H1 (cell line): ENCODE measurements at regions not wholly inside any gene's neighbourhood (a gene's known extent, or its start where the extent isn't known, plus 50 kb on each side); places are given as distances from the start of the nearest gene placed in this dataset.

ENCODE experiments used
- CTCF ChIA-PET: fragments of 300-600 bp; sonication (Branson Sonifier 250); formaldehyde crosslinking; loops from one replicate; lab custom pipeline; 2021; ENCODE audit not compliant: partially characterized antibody; lab: Charles Lee
- POLR2A ChIA-PET: fragments of 300-600 bp; sonication (Branson Sonifier 250); formaldehyde crosslinking; loops from one replicate; lab custom pipeline; 2021; ENCODE audit warnings: inconsistent platforms; ENCODE audit not compliant: partially characterized antibody; lab: Charles Lee
- DNase-seq, 2 experiments: peaks; one replicate each; pipeline versions ENCODE4 v3.0.0 to v3.0.0-alpha.2; 2010 to 2022; ENCODE audit warnings: low spot score in 2 of 2, low read depth in 1 of 2, mixed read lengths in 1 of 2
- FAIRE-seq: peaks from 2 replicates; lab custom pipeline; 2011; peaks lifted over from hg19 to GRCh38; lab: Jason Lieb, UNC
- H2AFZ ChIP-seq: 2 replicates; pipeline ENCODE4 v1.8.1; 2012; ENCODE audit warnings: low read length, inconsistent platforms
- H2AK5ac ChIP-seq: 2 replicates; pipeline ENCODE4 v1.6.1; 2013; ENCODE audit warnings: low read depth, low read length
- H2BK120ac ChIP-seq: replicated peaks from 2 replicates; pipeline ENCODE3; 2013; ENCODE audit warnings: low read depth, low read length, inconsistent platforms
- H2BK12ac ChIP-seq: 2 replicates; pipeline ENCODE4 v1.6.1; 2013; ENCODE audit warnings: low read depth, low read length
- H2BK15ac ChIP-seq: 2 replicates; pipeline ENCODE4 v1.6.1; 2013; ENCODE audit warnings: low read length
- H2BK20ac ChIP-seq: 2 replicates; pipeline ENCODE4 v1.6.1; 2013; ENCODE audit warnings: low read length
- H2BK5ac ChIP-seq: 2 replicates; pipeline ENCODE4 v1.6.1; 2013; ENCODE audit warnings: low read depth, low read length
- H3K14ac ChIP-seq: 2 replicates; pipeline ENCODE4 v1.6.1; 2013; ENCODE audit warnings: inconsistent platforms; ENCODE audit not compliant: insufficient read length
- H3K18ac ChIP-seq: 2 replicates; pipeline ENCODE4 v1.6.1; 2013; ENCODE audit warnings: low read length; ENCODE audit errors: extremely low read depth
- H3K23ac ChIP-seq: 2 replicates; pipeline ENCODE4 v1.6.1; 2013; ENCODE audit warnings: inconsistent platforms; ENCODE audit not compliant: insufficient read length
- H3K23me2 ChIP-seq: 2 replicates; pipeline ENCODE4 v1.6.1; 2013; ENCODE audit warnings: low read depth, low read length
- H3K27ac ChIP-seq: 2 replicates; pipeline ENCODE4 v1.6.1; 2011; ENCODE audit warnings: low read depth, low read length, inconsistent platforms
- H3K27me3 ChIP-seq, 4 experiments: replicated peaks in 1 of 4; 1 replicate in 1 of 4; 2 replicates in 3 of 4; pipeline versions ENCODE4 v1.6.1 to v1.8.1; 2011 to 2013; ENCODE audit warnings: low read length in 3 of 4, mild to moderate bottlenecking in 3 of 4, inconsistent platforms in 2 of 4, mixed read lengths in 2 of 4, moderate library complexity in 1 of 4; ENCODE audit not compliant: control insufficient read depth in 3 of 4, insufficient read depth in 3 of 4; ENCODE audit errors: extremely low read depth in 1 of 4
- H3K36me3 ChIP-seq, 4 experiments: 2 replicates each; pipeline versions ENCODE4 v1.6.1 to v1.8.1; 2011 to 2013; ENCODE audit warnings: mild to moderate bottlenecking in 4 of 4, low read length in 3 of 4, moderate library complexity in 2 of 4, control low read depth in 1 of 4, inconsistent platforms in 1 of 4; ENCODE audit not compliant: insufficient read depth in 4 of 4, control insufficient read depth in 2 of 4
- H3K4ac ChIP-seq: replicated peaks from 2 replicates; pipeline ENCODE3; 2013; ENCODE audit warnings: low read length, low read depth, mixed read lengths, inconsistent platforms; ENCODE audit not compliant: insufficient read length
- H3K4me1 ChIP-seq, 4 experiments: replicated peaks in 1 of 4; 1 replicate in 1 of 4; 2 replicates in 3 of 4; pipeline versions ENCODE4 v1.6.1 to v1.8.1; 2011 to 2013; ENCODE audit warnings: low read length in 3 of 4, inconsistent platforms in 2 of 4, mixed read lengths in 1 of 4; ENCODE audit not compliant: insufficient read depth in 4 of 4, control insufficient read depth in 3 of 4
- H3K4me2 ChIP-seq, 2 experiments: 2 replicates each; pipeline versions ENCODE4 v1.6.1 to v1.8.1; 2011 to 2013; ENCODE audit warnings: low read depth in 2 of 2, low read length in 2 of 2, control low read depth in 1 of 2, inconsistent platforms in 1 of 2, mild to moderate bottlenecking in 1 of 2; ENCODE audit not compliant: insufficient read depth in 1 of 2
- H3K4me3 ChIP-seq, 4 experiments: fragments of 200-600, 300-600 bp in 1 of 4; sonication (generic), shearing (Covaris generic), sonication (Bioruptor Twin) in 1 of 4; 2 replicates each; pipeline versions ENCODE4 v1.5.1 to v1.8.1; 2011 to 2016; ENCODE audit warnings: low read length in 4 of 4, low read depth in 3 of 4, control low read depth in 2 of 4, inconsistent platforms in 2 of 4, mild to moderate bottlenecking in 2 of 4, mixed read lengths in 1 of 4, moderate library complexity in 1 of 4; ENCODE audit not compliant: insufficient read depth in 2 of 4; ENCODE audit errors: extremely low read depth in 1 of 4
- H3K56ac ChIP-seq: replicated peaks from 2 replicates; pipeline ENCODE3; 2013; ENCODE audit warnings: low read depth, mild to moderate bottlenecking, mixed read lengths, low read length, inconsistent platforms; ENCODE audit not compliant: insufficient read length
- H3K79me1 ChIP-seq: 2 replicates; pipeline ENCODE4 v1.6.1; 2013; ENCODE audit warnings: low read depth, low read length, control low read depth
- H3K79me2 ChIP-seq, 2 experiments: 2 replicates each; pipeline versions ENCODE4 v1.6.1 to v1.8.1; 2012 to 2013; ENCODE audit warnings: low read length in 2 of 2, mild to moderate bottlenecking in 2 of 2, inconsistent platforms in 1 of 2; ENCODE audit not compliant: insufficient read depth in 2 of 2, control insufficient read depth in 1 of 2
- H3K9ac ChIP-seq, 4 experiments: replicated peaks in 1 of 4; 1 replicate in 1 of 4; 2 replicates in 3 of 4; pipeline versions ENCODE4 v1.6.1 to v1.8.1; 2011 to 2013; ENCODE audit warnings: low read depth in 3 of 4, low read length in 3 of 4, control low read depth in 2 of 4, mild to moderate bottlenecking in 2 of 4, moderate library complexity in 2 of 4, inconsistent platforms in 1 of 4; ENCODE audit errors: extremely low read depth in 1 of 4
- H3K9me3 ChIP-seq, 2 experiments: 2 replicates each; pipeline versions ENCODE4 v1.6.1 to v1.8.1; 2012 to 2013; ENCODE audit warnings: mild to moderate bottlenecking in 2 of 2, moderate library complexity in 2 of 2, control low read depth in 1 of 2, inconsistent platforms in 1 of 2, low read depth in 1 of 2, low read length in 1 of 2, mixed read lengths in 1 of 2; ENCODE audit not compliant: insufficient read depth in 2 of 2
- H4K20me1 ChIP-seq, 2 experiments: replicated peaks in 1 of 2; 2 replicates each; pipeline versions ENCODE3 to v1.8.1; 2011 to 2013; ENCODE audit warnings: inconsistent platforms in 2 of 2, low read length in 2 of 2, mild to moderate bottlenecking in 1 of 2; ENCODE audit not compliant: insufficient read depth in 2 of 2, control insufficient read depth in 1 of 2
- H4K5ac ChIP-seq: 2 replicates; pipeline ENCODE4 v1.6.1; 2013; ENCODE audit warnings: low read length, low read depth, mixed read lengths, inconsistent platforms; ENCODE audit not compliant: insufficient read length
- H4K8ac ChIP-seq: 2 replicates; pipeline ENCODE4 v1.8.0; 2013; ENCODE audit warnings: mild to moderate bottlenecking, moderate library complexity, low read length, inconsistent platforms; ENCODE audit not compliant: insufficient read depth; ENCODE audit errors: extremely low read depth
- H4K91ac ChIP-seq: replicated peaks from 2 replicates; pipeline ENCODE3; 2013; ENCODE audit warnings: low read length, mixed read lengths, inconsistent platforms; ENCODE audit not compliant: insufficient read length
- WGBS, 2 experiments: shearing (Covaris generic) in 1 of 2; methylation state at CpG; one replicate each; pipeline versions ENCODE4 v1.1.6 to v1.1.7; 2013 to 2015; ENCODE audit warnings: low lambda C conversion rate in 2 of 2, mixed read lengths in 2 of 2, inconsistent platforms in 1 of 2, low coverage in 1 of 2, missing lambda C conversion rate in 1 of 2; ENCODE audit not compliant: insufficient replicate concordance in 2 of 2, insufficient coverage in 1 of 2, insufficient read length in 1 of 2; ENCODE audit errors: extremely low coverage in 1 of 2, missing lambda C conversion rate in 1 of 2; 5-methylcytosine and 5-hydroxymethylcytosine counted together

- peaks cover 0 to 10% of the 10 kb centered on the region in 2 experiments for H4K20me1 ChIP-seq
- H2BK120ac ChIP-seq: no peak overlapping the region
- H3K18ac ChIP-seq: no peak overlapping the region
- H2BK15ac ChIP-seq: no peak overlapping the region
- H3K23me2 ChIP-seq: peaks cover 6% of the 10 kb centered on the region; the same call in 1 of the 2 replicates
- no peak overlapping the region for H2AFZ ChIP-seq
- no peak overlapping the region for H3K4me3 ChIP-seq
- no peak overlapping the region for H3K56ac ChIP-seq
- H2BK20ac ChIP-seq: no peak overlapping the region
- H3K27me3 ChIP-seq: no peaks in the 10 kb centered on the region
- no peak overlapping the region for H3K4me2 ChIP-seq
- no peak overlapping the region for H3K27ac ChIP-seq
- H3K9me3 ChIP-seq: no peaks in the 10 kb centered on the region
- 91% methylated on average over 31 of the region's 31 CpGs; no CpG with 5 or more reads in 1 of the 2 experiments for WGBS, 2 experiments
- POLR2A ChIA-PET: no interaction called here
- FAIRE-seq (no peak), DNase-seq (no peak)
- no peak overlapping the region for H3K14ac ChIP-seq
- no peaks in the 10 kb centered on the region; a peak in 1 of 8 replicates for H3K36me3 ChIP-seq
- no peak overlapping the region for H4K91ac ChIP-seq
- H3K79me1 ChIP-seq: peaks cover 2% of the 10 kb centered on the region; the same call in 1 of the 2 replicates
- H2AK5ac ChIP-seq: no peak overlapping the region
- no peak overlapping the region for H3K23ac ChIP-seq
- H3K9ac ChIP-seq: no peak overlapping the region
- no peak overlapping the region for H3K4ac ChIP-seq
- no peak overlapping the region for H2BK12ac ChIP-seq
- H2BK5ac ChIP-seq: no peak overlapping the region
- H4K8ac ChIP-seq: no peak overlapping the region
- H4K5ac ChIP-seq: no peak overlapping the region
- peaks cover 0 to 8% of the 10 kb centered on the region in 2 experiments; a peak in 3 of 4 replicates for H3K79me2 ChIP-seq
- CTCF ChIA-PET: no interaction called here
- no peaks in the 10 kb centered on the region for H3K4me1 ChIP-seq
These were observed 1134.8 kb downstream of the BRD1 start for GRCh38 chr22:48692734-48693376.
